CD4-positive, alpha-beta T cell treated with Interleukin-15 for 4 hours (primary cell): ENCODE measurements at regions not wholly inside any gene's neighbourhood (a gene's known extent, or its start where the extent isn't known, plus 50 kb on each side); places are given as distances from the start of the nearest gene placed in this dataset.

ENCODE experiments used
- DNase-seq: peaks from one replicate; pipeline ENCODE4 v3.0.0-alpha.2; 2020; ENCODE audit warnings: low spot score

DNA sequence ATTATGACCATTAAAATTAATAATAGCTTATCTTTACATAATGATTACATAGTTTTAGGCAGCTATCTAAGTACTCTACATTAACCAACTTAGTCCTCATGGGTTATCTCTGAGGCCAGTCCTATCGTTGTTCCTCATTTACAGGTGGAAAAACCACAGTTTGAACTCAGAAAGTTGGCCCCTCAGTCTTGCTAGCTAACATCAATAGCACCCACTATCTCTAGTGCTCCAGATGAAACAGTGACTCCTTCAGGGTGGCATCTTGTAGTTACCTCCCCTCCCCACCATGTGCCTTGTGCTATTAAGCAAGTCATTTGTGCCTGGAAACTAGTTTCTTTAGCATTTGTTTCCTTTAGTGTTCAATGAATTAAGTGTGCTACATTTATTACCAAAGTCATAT lies 1086.7 kb downstream of the EFNB2 start:
- no peak for DNase-seq

DNA sequence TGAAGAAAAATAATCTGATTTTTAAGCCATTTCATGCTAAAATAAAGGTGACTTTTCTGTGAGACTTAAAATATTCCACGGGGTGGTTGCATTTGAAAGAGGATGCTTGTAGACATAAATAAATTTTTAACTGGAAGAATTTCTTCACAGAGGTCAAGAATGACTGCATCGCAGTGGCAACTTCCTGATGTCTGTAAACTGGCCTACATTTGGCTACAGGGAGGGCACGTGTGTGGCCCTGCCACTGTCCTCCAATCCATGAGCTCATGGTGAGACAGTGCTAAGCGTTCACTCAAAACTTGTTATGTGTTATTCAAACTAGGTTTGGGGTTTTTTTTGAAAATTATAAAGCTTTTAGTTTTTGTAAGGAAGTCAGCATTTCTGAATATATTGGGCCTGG lies 1089.3 kb downstream of the EFNB2 start:
- DNase-seq: no peak

DNA sequence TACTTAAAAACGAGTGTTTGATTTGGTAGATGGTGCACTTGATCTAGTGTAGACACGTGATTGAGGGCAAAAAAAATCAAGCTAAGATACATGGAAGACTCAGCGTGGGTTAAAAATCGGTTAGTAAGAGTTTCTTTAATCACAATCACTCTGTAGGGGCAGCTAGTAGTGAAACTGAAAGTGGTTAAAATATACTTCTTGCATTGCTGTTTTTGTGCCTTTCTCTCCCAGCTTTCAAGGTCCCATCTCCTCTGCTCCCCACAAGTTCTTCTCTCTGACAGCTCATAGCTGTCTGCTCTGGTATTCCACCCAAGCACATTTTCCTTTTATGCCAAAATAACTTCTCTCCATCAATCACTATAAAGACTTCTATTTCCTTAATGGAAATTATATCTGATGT lies 1089.7 kb downstream of the EFNB2 start:
- DNase-seq: no peak

- DNase-seq: no peak
Observed at GRCh38 chr13:105442949-105443699, 1092.3 kb downstream of the EFNB2 start.

- no peak for DNase-seq
Observed at GRCh38 chr13:105442040-105442439, 1093.4 kb downstream of the EFNB2 start.

DNA sequence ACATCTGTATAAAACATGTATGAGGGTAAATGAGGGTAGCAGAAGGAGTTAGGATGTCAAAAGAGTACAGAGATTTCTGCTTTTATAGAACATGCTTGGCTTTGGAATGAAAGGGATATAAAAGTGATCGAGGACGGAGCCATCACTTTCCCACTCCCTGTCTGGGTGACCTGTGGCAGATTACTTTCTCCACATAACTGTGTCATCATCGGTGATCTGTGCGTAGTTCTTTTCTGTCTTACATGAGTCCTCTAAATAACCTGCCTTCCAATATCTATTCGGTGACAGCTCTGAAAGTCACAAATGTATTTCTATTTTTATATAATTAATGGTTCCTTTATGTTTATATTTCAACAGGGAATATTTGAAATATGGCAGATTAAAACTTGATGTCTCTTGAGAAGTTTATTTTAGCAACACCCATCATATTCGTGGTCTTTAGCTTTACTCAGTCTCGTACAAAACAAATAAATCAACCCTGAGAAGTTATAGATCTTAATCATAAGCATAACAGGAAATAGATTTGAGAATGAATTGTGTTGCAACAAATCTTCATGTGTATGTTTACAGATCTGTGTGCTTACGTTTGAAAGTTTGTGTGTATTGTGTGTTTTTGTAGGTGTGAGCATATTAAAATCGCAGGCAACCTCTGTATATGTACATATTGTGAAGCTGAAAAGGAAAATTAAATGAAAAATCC lies 1094.3 kb downstream of the EFNB2 start:
- no peak for DNase-seq

- no peak for DNase-seq
Observed at GRCh38 chr13:105436943-105437342, 1098.5 kb downstream of the EFNB2 start.

- DNase-seq: no peak
Observed at GRCh38 chr13:105432438-105432837, 1103.0 kb downstream of the EFNB2 start.

DNA sequence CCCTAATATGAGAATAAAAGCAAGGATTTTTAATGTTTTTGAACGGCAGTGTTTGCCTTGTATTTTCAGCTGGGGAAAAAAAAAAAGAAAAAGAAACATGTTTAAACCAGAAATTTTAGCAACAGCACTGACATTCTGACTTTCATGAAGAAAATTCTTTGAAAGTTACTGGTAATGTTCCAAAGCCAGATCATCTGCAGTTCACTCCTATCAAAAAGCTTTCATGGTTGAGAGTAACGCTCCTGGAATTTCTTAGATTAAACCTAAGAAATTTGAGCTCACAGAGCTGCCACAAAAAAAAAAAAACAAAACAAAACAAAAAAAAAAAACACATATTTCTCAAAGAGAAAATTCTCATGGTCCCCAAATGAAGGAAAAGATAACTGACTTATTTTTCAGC lies 1106.7 kb downstream of the EFNB2 start:
- no peak for DNase-seq

DNA sequence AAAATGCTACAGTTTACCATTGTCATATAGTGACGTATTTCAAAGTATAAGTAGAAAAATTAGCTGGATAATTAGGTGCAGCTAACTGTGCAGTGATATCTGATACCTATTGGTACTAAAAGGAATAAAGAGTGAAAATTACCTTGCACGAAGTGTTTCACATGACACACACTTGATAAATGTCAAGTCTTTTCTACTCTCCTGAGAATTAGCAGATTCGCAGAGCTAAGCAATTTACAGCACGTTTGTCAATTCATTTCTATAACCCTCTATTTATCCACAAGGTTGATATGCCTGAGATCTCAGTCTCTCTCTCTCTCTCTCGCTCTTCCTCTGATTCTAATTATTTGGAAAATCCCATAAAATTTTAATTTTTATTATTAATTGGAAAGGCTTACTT lies 1109.0 kb downstream of the EFNB2 start:
- DNase-seq: no peak

GRCh38 chr13:105414639-105415038 lies 1120.8 kb downstream of the EFNB2 start:
- no peak for DNase-seq

DNA sequence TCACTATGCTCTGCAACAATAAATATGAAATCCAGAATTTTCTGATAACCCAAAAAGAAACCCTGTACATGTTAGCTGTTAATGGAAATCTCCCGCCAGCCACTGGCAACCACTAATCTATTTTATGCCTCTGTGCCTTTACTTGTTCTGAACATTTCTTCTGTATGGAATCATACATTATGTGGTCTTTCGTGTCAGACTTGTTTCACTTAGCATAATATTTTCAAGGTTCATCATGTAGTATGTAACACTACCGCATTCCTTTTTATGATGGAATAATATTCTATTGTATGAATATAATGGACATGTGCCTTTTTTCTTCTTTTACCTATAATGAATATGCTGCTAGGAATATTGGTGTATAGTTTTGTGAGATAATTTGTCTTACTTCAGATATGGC lies 1123.3 kb downstream of the EFNB2 start:
- no peak for DNase-seq

GRCh38 chr13:105410602-105411001 lies 1124.9 kb downstream of the EFNB2 start:
- no peak for DNase-seq

DNA sequence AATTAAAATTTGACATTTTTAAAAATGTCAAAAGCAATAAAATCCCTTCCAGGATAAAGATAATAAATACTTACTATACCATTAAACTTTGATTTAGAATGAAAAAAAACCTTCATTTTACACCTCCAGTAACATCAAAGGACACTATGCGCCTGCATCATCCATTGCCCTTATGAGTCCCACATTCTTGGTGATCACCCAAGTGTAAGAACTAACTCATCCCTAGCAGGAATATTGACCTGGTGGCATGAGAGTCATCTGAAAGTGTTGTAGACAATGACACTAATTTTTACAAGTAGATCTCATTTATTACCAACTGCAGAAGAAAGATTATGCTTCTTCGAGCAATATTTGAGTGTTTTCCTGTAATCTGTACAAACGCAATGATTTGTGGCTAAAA lies 1128.9 kb downstream of the EFNB2 start:
- DNase-seq: no peak

DNA sequence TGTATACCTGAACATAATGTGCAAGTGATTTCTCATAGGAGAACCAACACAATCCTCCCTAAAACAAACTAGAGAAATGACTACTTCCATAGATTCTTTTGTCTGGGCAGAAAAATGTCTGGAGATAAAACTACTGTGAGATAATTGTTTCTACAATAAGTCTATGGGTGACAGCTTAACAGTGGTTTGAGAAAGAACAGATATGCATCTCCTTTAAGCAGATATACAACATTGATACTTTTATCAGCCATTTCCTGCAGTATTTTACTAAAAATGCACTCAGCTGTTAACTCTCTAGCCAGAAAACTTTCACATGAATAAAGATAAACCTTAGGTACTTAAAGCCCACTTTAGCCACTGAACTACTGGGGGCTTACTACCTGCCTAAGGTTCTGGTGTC lies 1132.4 kb downstream of the EFNB2 start:
- DNase-seq: no peak

DNA sequence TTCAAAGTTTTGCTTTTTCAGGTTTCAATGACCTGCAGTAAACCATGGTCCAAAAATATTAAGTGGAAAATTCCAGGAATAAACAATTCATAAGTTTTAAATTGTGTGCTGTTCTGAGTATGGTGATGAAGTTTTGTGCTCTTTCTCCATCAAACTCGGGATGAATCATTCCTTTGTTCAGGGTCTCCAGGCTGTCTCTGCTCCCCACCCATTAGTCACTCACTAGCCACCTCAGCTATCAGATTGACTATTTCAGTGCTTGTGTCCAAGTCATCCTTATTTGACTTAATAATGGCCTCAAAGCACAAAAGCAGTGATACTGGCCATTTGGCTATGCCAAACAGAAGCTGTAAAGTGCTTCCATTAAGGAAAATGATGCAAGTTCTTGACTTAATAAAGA lies 1140.4 kb downstream of the EFNB2 start:
- DNase-seq: no peak

- DNase-seq: no peak
Observed at GRCh38 chr13:105389373-105389772, 1146.1 kb downstream of the EFNB2 start.

DNA sequence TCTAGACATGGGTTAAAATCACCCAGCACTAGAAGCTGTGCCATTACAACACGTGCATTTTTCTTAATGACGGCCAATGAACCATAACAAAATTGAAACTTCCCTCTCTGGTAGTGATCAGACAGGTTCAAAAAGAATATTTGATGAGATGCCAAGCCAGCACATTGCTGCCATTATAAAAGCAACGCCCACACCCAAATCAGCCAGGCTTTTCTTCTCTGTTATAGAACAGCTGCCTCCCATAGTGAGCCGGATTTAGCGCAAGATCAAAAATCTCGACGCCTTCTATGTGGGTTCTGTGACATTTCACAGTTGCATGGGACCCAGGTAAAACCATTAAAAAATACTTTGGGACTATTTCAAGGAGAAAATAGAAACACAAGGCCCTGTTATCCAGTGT lies 1158.0 kb downstream of the EFNB2 start:
- no peak for DNase-seq

DNA sequence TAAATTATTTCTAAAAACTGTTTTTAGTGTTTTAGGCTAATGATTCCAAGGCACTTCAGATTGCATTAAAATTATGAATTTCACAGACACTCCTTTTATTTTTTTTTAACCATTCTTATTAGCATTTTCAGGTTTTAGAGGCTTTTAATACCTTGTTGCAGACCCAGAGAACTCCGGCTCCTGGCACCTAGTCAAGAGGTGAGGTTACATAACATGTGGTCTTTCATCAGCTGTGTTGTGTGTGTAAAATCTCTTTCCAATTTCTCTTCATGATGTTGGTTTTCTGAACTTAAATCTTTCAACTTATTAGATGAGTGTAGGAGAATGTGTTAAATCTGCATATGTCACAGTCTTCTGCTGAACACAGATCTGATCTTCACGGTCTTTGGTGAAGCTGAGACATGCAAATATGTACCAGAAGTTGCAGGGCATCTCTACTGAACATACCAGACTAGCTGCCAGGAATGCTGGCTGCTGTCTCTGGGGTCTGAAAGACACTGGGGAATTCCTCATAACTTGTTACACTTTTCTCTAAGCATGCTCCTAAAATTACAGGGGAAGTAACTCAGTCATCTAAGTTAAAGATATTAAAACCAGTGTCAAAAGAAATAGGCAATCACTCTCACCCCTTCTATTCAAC lies 1165.3 kb downstream of the EFNB2 start:
- DNase-seq: no peak

DNA sequence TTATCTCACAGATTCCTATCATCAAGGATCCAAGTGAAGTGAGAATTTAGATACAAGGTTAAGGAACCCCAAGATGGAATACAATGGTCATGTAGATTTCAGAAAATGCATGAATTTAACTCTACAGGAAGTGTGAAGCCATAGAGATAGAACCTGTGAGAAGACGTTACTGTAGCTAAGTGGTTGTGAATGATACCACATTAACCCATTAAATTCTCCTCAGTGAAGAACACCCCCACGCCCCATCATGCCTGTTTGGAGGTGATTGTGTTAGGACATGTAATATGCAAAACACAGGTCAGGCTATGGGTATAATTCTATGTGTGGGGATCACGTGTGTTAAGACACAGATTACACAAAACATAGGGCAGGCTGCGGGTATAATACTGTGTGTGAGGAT lies 1166.7 kb downstream of the EFNB2 start:
- no peak for DNase-seq

- DNase-seq: no peak
Observed at GRCh38 chr13:105365831-105366230, 1169.6 kb downstream of the EFNB2 start.

DNA sequence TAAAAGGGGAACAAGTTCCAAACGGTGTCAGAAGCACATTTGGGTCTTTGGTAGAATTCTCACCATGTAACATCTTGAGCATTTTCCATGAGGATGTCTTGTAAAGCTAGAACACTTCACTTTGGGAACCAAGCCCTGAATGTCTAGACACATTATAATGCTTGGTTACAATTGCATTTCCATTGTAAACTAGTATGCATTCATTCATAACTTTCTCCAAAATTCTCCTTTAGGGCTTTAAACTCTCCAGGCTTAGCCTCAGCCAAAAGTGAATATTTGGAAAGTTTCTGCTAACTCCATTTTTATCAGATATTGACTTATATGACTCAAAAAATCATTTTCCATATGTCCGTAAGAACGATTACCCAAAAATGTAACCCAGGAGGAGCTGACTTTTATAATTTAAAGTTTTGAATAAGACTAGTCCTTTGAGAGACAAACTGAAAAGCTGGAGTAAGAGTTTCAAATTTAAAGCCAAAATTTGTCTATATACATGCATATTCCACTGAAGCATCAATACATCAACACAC lies 1170.4 kb downstream of the EFNB2 start:
- DNase-seq: no peak

GRCh38 chr13:105364191-105364590 lies 1171.3 kb downstream of the EFNB2 start:
- DNase-seq: no peak
